H1 (cell line): ENCODE measurements at regions not wholly inside any gene's neighbourhood (a gene's known extent, or its start where the extent isn't known, plus 50 kb on each side); places are given as distances from the start of the nearest gene placed in this dataset.

Experiments used
- CTCF ChIA-PET: fragments of 300-600 bp; sonication (Branson Sonifier 250); formaldehyde crosslinking; loops from one replicate; lab custom pipeline; 2021; ENCODE audit not compliant: partially characterized antibody; lab: Charles Lee
- POLR2A ChIA-PET: fragments of 300-600 bp; sonication (Branson Sonifier 250); formaldehyde crosslinking; loops from one replicate; lab custom pipeline; 2021; ENCODE audit warnings: inconsistent platforms; ENCODE audit not compliant: partially characterized antibody; lab: Charles Lee
- DNase-seq, 2 experiments: peaks; one replicate each; pipeline versions ENCODE4 v3.0.0 to v3.0.0-alpha.2; 2010 to 2022; ENCODE audit warnings: low spot score in 2 of 2, low read depth in 1 of 2, mixed read lengths in 1 of 2
- FAIRE-seq: peaks from 2 replicates; lab custom pipeline; 2011; peaks lifted over from hg19 to GRCh38; lab: Jason Lieb, UNC
- H2AFZ ChIP-seq: 2 replicates; pipeline ENCODE4 v1.8.1; 2012; ENCODE audit warnings: low read length, inconsistent platforms
- H2AK5ac ChIP-seq: 2 replicates; pipeline ENCODE4 v1.6.1; 2013; ENCODE audit warnings: low read depth, low read length
- H2BK120ac ChIP-seq: replicated peaks from 2 replicates; pipeline ENCODE3; 2013; ENCODE audit warnings: low read depth, low read length, inconsistent platforms
- H2BK12ac ChIP-seq: 2 replicates; pipeline ENCODE4 v1.6.1; 2013; ENCODE audit warnings: low read depth, low read length
- H2BK15ac ChIP-seq: 2 replicates; pipeline ENCODE4 v1.6.1; 2013; ENCODE audit warnings: low read length
- H2BK20ac ChIP-seq: 2 replicates; pipeline ENCODE4 v1.6.1; 2013; ENCODE audit warnings: low read length
- H2BK5ac ChIP-seq: 2 replicates; pipeline ENCODE4 v1.6.1; 2013; ENCODE audit warnings: low read depth, low read length
- H3K14ac ChIP-seq: 2 replicates; pipeline ENCODE4 v1.6.1; 2013; ENCODE audit warnings: inconsistent platforms; ENCODE audit not compliant: insufficient read length
- H3K18ac ChIP-seq: 2 replicates; pipeline ENCODE4 v1.6.1; 2013; ENCODE audit warnings: low read length; ENCODE audit errors: extremely low read depth
- H3K23ac ChIP-seq: 2 replicates; pipeline ENCODE4 v1.6.1; 2013; ENCODE audit warnings: inconsistent platforms; ENCODE audit not compliant: insufficient read length
- H3K23me2 ChIP-seq: 2 replicates; pipeline ENCODE4 v1.6.1; 2013; ENCODE audit warnings: low read depth, low read length
- H3K27ac ChIP-seq: 2 replicates; pipeline ENCODE4 v1.6.1; 2011; ENCODE audit warnings: low read depth, low read length, inconsistent platforms
- H3K27me3 ChIP-seq, 4 experiments: replicated peaks in 1 of 4; 1 replicate in 1 of 4; 2 replicates in 3 of 4; pipeline versions ENCODE4 v1.6.1 to v1.8.1; 2011 to 2013; ENCODE audit warnings: low read length in 3 of 4, mild to moderate bottlenecking in 3 of 4, inconsistent platforms in 2 of 4, mixed read lengths in 2 of 4, moderate library complexity in 1 of 4; ENCODE audit not compliant: control insufficient read depth in 3 of 4, insufficient read depth in 3 of 4; ENCODE audit errors: extremely low read depth in 1 of 4
- H3K36me3 ChIP-seq, 4 experiments: 2 replicates each; pipeline versions ENCODE4 v1.6.1 to v1.8.1; 2011 to 2013; ENCODE audit warnings: mild to moderate bottlenecking in 4 of 4, low read length in 3 of 4, moderate library complexity in 2 of 4, control low read depth in 1 of 4, inconsistent platforms in 1 of 4; ENCODE audit not compliant: insufficient read depth in 4 of 4, control insufficient read depth in 2 of 4
- H3K4ac ChIP-seq: replicated peaks from 2 replicates; pipeline ENCODE3; 2013; ENCODE audit warnings: low read length, low read depth, mixed read lengths, inconsistent platforms; ENCODE audit not compliant: insufficient read length
- H3K4me1 ChIP-seq, 4 experiments: replicated peaks in 1 of 4; 1 replicate in 1 of 4; 2 replicates in 3 of 4; pipeline versions ENCODE4 v1.6.1 to v1.8.1; 2011 to 2013; ENCODE audit warnings: low read length in 3 of 4, inconsistent platforms in 2 of 4, mixed read lengths in 1 of 4; ENCODE audit not compliant: insufficient read depth in 4 of 4, control insufficient read depth in 3 of 4
- H3K4me2 ChIP-seq, 2 experiments: 2 replicates each; pipeline versions ENCODE4 v1.6.1 to v1.8.1; 2011 to 2013; ENCODE audit warnings: low read depth in 2 of 2, low read length in 2 of 2, control low read depth in 1 of 2, inconsistent platforms in 1 of 2, mild to moderate bottlenecking in 1 of 2; ENCODE audit not compliant: insufficient read depth in 1 of 2
- H3K4me3 ChIP-seq, 4 experiments: fragments of 200-600, 300-600 bp in 1 of 4; sonication (generic), shearing (Covaris generic), sonication (Bioruptor Twin) in 1 of 4; 2 replicates each; pipeline versions ENCODE4 v1.5.1 to v1.8.1; 2011 to 2016; ENCODE audit warnings: low read length in 4 of 4, low read depth in 3 of 4, control low read depth in 2 of 4, inconsistent platforms in 2 of 4, mild to moderate bottlenecking in 2 of 4, mixed read lengths in 1 of 4, moderate library complexity in 1 of 4; ENCODE audit not compliant: insufficient read depth in 2 of 4; ENCODE audit errors: extremely low read depth in 1 of 4
- H3K56ac ChIP-seq: replicated peaks from 2 replicates; pipeline ENCODE3; 2013; ENCODE audit warnings: low read depth, mild to moderate bottlenecking, mixed read lengths, low read length, inconsistent platforms; ENCODE audit not compliant: insufficient read length
- H3K79me1 ChIP-seq: 2 replicates; pipeline ENCODE4 v1.6.1; 2013; ENCODE audit warnings: low read depth, low read length, control low read depth
- H3K79me2 ChIP-seq, 2 experiments: 2 replicates each; pipeline versions ENCODE4 v1.6.1 to v1.8.1; 2012 to 2013; ENCODE audit warnings: low read length in 2 of 2, mild to moderate bottlenecking in 2 of 2, inconsistent platforms in 1 of 2; ENCODE audit not compliant: insufficient read depth in 2 of 2, control insufficient read depth in 1 of 2
- H3K9ac ChIP-seq, 4 experiments: replicated peaks in 1 of 4; 1 replicate in 1 of 4; 2 replicates in 3 of 4; pipeline versions ENCODE4 v1.6.1 to v1.8.1; 2011 to 2013; ENCODE audit warnings: low read depth in 3 of 4, low read length in 3 of 4, control low read depth in 2 of 4, mild to moderate bottlenecking in 2 of 4, moderate library complexity in 2 of 4, inconsistent platforms in 1 of 4; ENCODE audit errors: extremely low read depth in 1 of 4
- H3K9me3 ChIP-seq, 2 experiments: 2 replicates each; pipeline versions ENCODE4 v1.6.1 to v1.8.1; 2012 to 2013; ENCODE audit warnings: mild to moderate bottlenecking in 2 of 2, moderate library complexity in 2 of 2, control low read depth in 1 of 2, inconsistent platforms in 1 of 2, low read depth in 1 of 2, low read length in 1 of 2, mixed read lengths in 1 of 2; ENCODE audit not compliant: insufficient read depth in 2 of 2
- H4K20me1 ChIP-seq, 2 experiments: replicated peaks in 1 of 2; 2 replicates each; pipeline versions ENCODE3 to v1.8.1; 2011 to 2013; ENCODE audit warnings: inconsistent platforms in 2 of 2, low read length in 2 of 2, mild to moderate bottlenecking in 1 of 2; ENCODE audit not compliant: insufficient read depth in 2 of 2, control insufficient read depth in 1 of 2
- H4K5ac ChIP-seq: 2 replicates; pipeline ENCODE4 v1.6.1; 2013; ENCODE audit warnings: low read length, low read depth, mixed read lengths, inconsistent platforms; ENCODE audit not compliant: insufficient read length
- H4K8ac ChIP-seq: 2 replicates; pipeline ENCODE4 v1.8.0; 2013; ENCODE audit warnings: mild to moderate bottlenecking, moderate library complexity, low read length, inconsistent platforms; ENCODE audit not compliant: insufficient read depth; ENCODE audit errors: extremely low read depth
- H4K91ac ChIP-seq: replicated peaks from 2 replicates; pipeline ENCODE3; 2013; ENCODE audit warnings: low read length, mixed read lengths, inconsistent platforms; ENCODE audit not compliant: insufficient read length
- BCL11A ChIP-seq, 2 experiments: IDR thresholded peaks; one replicate each; pipeline ENCODE4 v1.6.1; 2011; ENCODE audit warnings: low read depth in 2 of 2, low read length in 2 of 2, mild to moderate bottlenecking in 2 of 2
- CTCF ChIP-seq, 3 experiments: IDR thresholded peaks; 1 replicate in 2 of 3; 2 replicates in 1 of 3; pipeline versions ENCODE4 v1.5.1 to v1.6.1; 2011; ENCODE audit warnings: low read length in 3 of 3, mild to moderate bottlenecking in 3 of 3, inconsistent platforms in 2 of 3, low read depth in 1 of 3, moderate library complexity in 1 of 3; ENCODE audit not compliant: insufficient read depth in 1 of 3; ENCODE audit errors: control extremely low read depth in 1 of 3
- EP300 ChIP-seq, 2 experiments: IDR thresholded peaks; 1 replicate in 1 of 2; 2 replicates in 1 of 2; pipeline ENCODE4 v1.6.1; 2011 to 2012; ENCODE audit warnings: low read depth in 2 of 2, low read length in 2 of 2, mild to moderate bottlenecking in 2 of 2, borderline replicate concordance in 1 of 2, inconsistent platforms in 1 of 2, moderate library complexity in 1 of 2
- FOSL1 ChIP-seq: IDR thresholded peaks from 2 replicates; pipeline ENCODE4 v1.6.1; 2011; ENCODE audit warnings: mild to moderate bottlenecking, low read depth, low read length, moderate library complexity; ENCODE audit not compliant: insufficient read depth
- JUN ChIP-seq: IDR thresholded peaks from 2 replicates; pipeline ENCODE4 v1.6.1; 2011; ENCODE audit warnings: low read depth, mild to moderate bottlenecking, improper control_type of control experiment, low read length
- KDM4A ChIP-seq: IDR thresholded peaks from one replicate; pipeline ENCODE4 v1.7.1; 2012; ENCODE audit warnings: low read depth, mild to moderate bottlenecking, moderate library complexity, low read length, inconsistent platforms; ENCODE audit not compliant: severe bottlenecking
- RAD21 ChIP-seq, 2 experiments: IDR thresholded peaks in 1 of 2; conservative IDR thresholded peaks in 1 of 2; 2 replicates each; pipeline ENCODE4 v1.6.1; 2011; ENCODE audit warnings: low read depth in 2 of 2, low read length in 2 of 2, improper control_type of control experiment in 1 of 2, inconsistent platforms in 1 of 2, mild to moderate bottlenecking in 1 of 2, moderate library complexity in 1 of 2
- ZNF274 ChIP-seq: IDR thresholded peaks from 2 replicates; pipeline ENCODE4 v1.7.0; 2012; ENCODE audit warnings: low read length, borderline replicate concordance; ENCODE audit errors: extremely low read depth
- WGBS, 2 experiments: shearing (Covaris generic) in 1 of 2; methylation state at CpG; one replicate each; pipeline versions ENCODE4 v1.1.6 to v1.1.7; 2013 to 2015; ENCODE audit warnings: low lambda C conversion rate in 2 of 2, mixed read lengths in 2 of 2, inconsistent platforms in 1 of 2, low coverage in 1 of 2, missing lambda C conversion rate in 1 of 2; ENCODE audit not compliant: insufficient replicate concordance in 2 of 2, insufficient coverage in 1 of 2, insufficient read length in 1 of 2; ENCODE audit errors: extremely low coverage in 1 of 2, missing lambda C conversion rate in 1 of 2; 5-methylcytosine and 5-hydroxymethylcytosine counted together

DNA sequence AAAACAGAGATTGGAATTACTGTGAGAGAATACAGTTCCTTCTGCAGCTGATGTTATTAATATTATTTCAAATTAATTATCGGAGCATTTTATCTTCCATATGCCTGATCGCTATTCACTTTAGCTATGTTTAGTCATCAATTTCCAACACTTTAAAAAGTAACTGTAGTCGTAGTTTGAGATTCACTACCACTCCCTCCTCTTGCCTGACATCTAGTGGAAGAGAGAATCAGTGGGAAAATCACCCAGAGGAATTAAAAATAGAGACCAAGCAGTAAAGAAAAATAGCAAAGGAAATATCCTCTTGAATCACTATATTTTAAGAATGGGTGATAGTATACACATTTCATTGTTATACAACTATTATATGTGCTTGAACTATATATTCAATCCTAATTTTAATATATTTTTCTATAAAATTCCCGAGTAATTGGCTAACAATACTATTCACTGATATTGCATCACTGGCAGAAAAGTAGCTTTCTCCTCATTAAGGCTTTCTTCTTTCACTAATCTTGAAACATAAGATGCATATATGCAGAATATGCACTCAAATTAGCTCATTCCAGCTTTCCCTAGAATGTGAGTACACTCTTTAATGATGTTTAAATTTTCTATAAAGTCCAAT is 708.7 kb downstream of the CDH9 start:
- POLR2A ChIA-PET = no interaction called here
- Histone ChIP-seq H3K4me3 (no peak overlapping the region), H2BK20ac (no peak overlapping the region), H4K5ac (no peak overlapping the region), H3K14ac (no peak overlapping the region), H2BK5ac (no peak overlapping the region), H3K9ac (no peak overlapping the region), H3K36me3 (no peaks in the 10 kb centered on the region), H3K79me1 (no peaks in the 10 kb centered on the region), H3K27ac (no peak overlapping the region), H3K4me2 (no peak overlapping the region), H3K79me2 (no peaks in the 10 kb centered on the region), H3K23ac (no peak overlapping the region), H4K8ac (no peak overlapping the region), H2BK12ac (no peak overlapping the region), H3K23me2 (no peaks in the 10 kb centered on the region), H3K9me3 (no peaks in the 10 kb centered on the region), H3K27me3 (no peaks in the 10 kb centered on the region), H3K4me1 (peaks cover 0 to 2% (median 0%) of the 10 kb centered on the region in 4 experiments; a peak in 1 of 7 replicates), H4K20me1 (no peaks in the 10 kb centered on the region), H4K91ac (no peak overlapping the region), H3K18ac (no peak overlapping the region), H3K4ac (no peak overlapping the region), H2AFZ (no peak overlapping the region), H2BK120ac (no peak overlapping the region), H3K56ac (no peak overlapping the region), H2AK5ac (no peak overlapping the region), H2BK15ac (no peak overlapping the region)
- DNase-seq (no peak), FAIRE-seq (no peak)
- CTCF ChIA-PET = interaction anchor here (0.7 to 1.7 kb wide), 13 partner anchors 9 to 545 kb away, joined by 3 to 11 read pairs (median 3); no protein-coding TSS in a partner anchor
- no peak for TF ChIP-seq ZNF274
- TF ChIP-seq FOSL1 = no peak
- no peak for TF ChIP-seq BCL11A (IDR thresholded peaks at IDR 0.05; ENCODE audit: low read depth in 2 of 2, low read length in 2 of 2)
- TF ChIP-seq EP300 (IDR thresholded peaks at IDR 0.05; ENCODE audit: borderline replicate concordance in 1 of 2, low read depth in 2 of 2, low read length in 2 of 2) = no peak
- no peak for TF ChIP-seq JUN
- no peak for TF ChIP-seq KDM4A
- peak; percentile 75 to 77 for TF ChIP-seq RAD21 (IDR thresholded peaks at IDR 0.05 in 1 of 2, conservative IDR thresholded peaks at IDR 0.05 in 1 of 2; ENCODE audit: low read depth in 2 of 2, low read length in 2 of 2)
- peak in 2 of 3 experiments; percentile 38 to 49; a peak in 2 of 4 replicates for TF ChIP-seq CTCF (IDR thresholded peaks at IDR 0.05; ENCODE audit: control extremely low read depth in 1 of 3, insufficient read depth in 1 of 3, low read depth in 1 of 3, low read length in 3 of 3)
- WGBS, 2 experiments = 61% methylated on average over 4 of the region's 4 CpGs; no CpG with 5 or more reads in 1 of the 2 experiments
